HepG2 (cell line): ENCODE measurements at regions not wholly inside any gene's neighbourhood (a gene's known extent, or its start where the extent isn't known, plus 50 kb on each side); places are given as distances from the start of the nearest gene placed in this dataset.

Experiments used
- ATAC-seq: fragments of 200-7000 bp; cut with Tn5 transposase; 3 replicates; pipeline ENCODE4 v1.9.1; 2020; ENCODE audit warnings: mild to moderate bottlenecking, moderate library complexity
- BruUV-seq: library from RNA; stranded (reverse); fragments of 400-500 nt; replicated peaks from 2 replicates; lab custom pipeline; 2021; lab: Mats Ljungman, UMichigan
- CTCF ChIA-PET: fragments of 300-600 bp; formaldehyde crosslinking; extraction: SDS; loops from one replicate; lab custom pipeline; 2021; ENCODE audit warnings: low total read pairs, inconsistent platforms, low intra/inter-chr PET ratio; lab: Yijun Ruan, JAX
- POLR2A ChIA-PET: fragments of 350-600 bp; sonication (Branson Sonifier 250); formaldehyde crosslinking; loops from one replicate; lab custom pipeline; 2020; ENCODE audit warnings: antibody characterized with exemption, inconsistent platforms; lab: Yijun Ruan, JAX
- DNase-seq: peaks from one replicate; pipeline ENCODE4 v3.0.0-alpha.2; 2015; ENCODE audit warnings: low spot score
- FAIRE-seq: peaks from 3 replicates; lab custom pipeline; 2011; peaks lifted over from hg19 to GRCh38; lab: Jason Lieb, UNC
- H2AFZ ChIP-seq: one replicate; pipeline ENCODE4 v1.6.1; 2011; ENCODE audit warnings: low read length, inconsistent platforms
- H3K27ac ChIP-seq: fragments of 300-600 bp; 3 replicates; pipeline ENCODE4 v1.8.0; 2011; ENCODE audit warnings: mixed run types, mild to moderate bottlenecking, mixed read lengths, low read length, inconsistent platforms; ENCODE audit not compliant: insufficient read depth; ENCODE audit errors: extremely low read length
- H3K27me3 ChIP-seq, 2 experiments: fragments of 200-600 bp in 1 of 2; 2 replicates in 1 of 2; 3 replicates in 1 of 2; pipeline versions ENCODE4 v1.6.0 to v1.8.0; 2011; ENCODE audit warnings: low read length in 2 of 2, mild to moderate bottlenecking in 2 of 2, moderate library complexity in 2 of 2, inconsistent platforms in 1 of 2; ENCODE audit not compliant: insufficient read depth in 2 of 2, control insufficient read depth in 1 of 2
- H3K36me3 ChIP-seq, 2 experiments: fragments of 200-600 bp in 1 of 2; replicated peaks in 1 of 2; 2 replicates in 1 of 2; 3 replicates in 1 of 2; pipeline versions ENCODE4 v1.5.1 to v1.8.0; 2011; ENCODE audit warnings: low read length in 2 of 2, inconsistent platforms in 1 of 2; ENCODE audit not compliant: insufficient read depth in 2 of 2, control insufficient read depth in 1 of 2
- H3K4me1 ChIP-seq: 2 replicates; pipeline ENCODE4 v1.5.1; 2012; ENCODE audit warnings: low read length, inconsistent platforms; ENCODE audit not compliant: insufficient read depth
- H3K4me2 ChIP-seq: 2 replicates; pipeline ENCODE4 v1.6.0; 2011; ENCODE audit warnings: low read depth, low read length, inconsistent platforms
- H3K4me3 ChIP-seq, 3 experiments: fragments of 200-600 bp in 1 of 3; sonication (generic), shearing (Covaris generic) in 1 of 3; replicated peaks in 1 of 3; 2 replicates each; pipeline ENCODE4 v1.5.1; 2011 to 2016; ENCODE audit warnings: low read length in 3 of 3, inconsistent platforms in 2 of 3, low read depth in 2 of 3, mild to moderate bottlenecking in 2 of 3, control low read depth in 1 of 3, mixed read lengths in 1 of 3; ENCODE audit not compliant: insufficient read depth in 1 of 3
- H3K79me2 ChIP-seq: one replicate; pipeline ENCODE4 v1.6.1; 2011; ENCODE audit warnings: low read length, inconsistent platforms; ENCODE audit not compliant: insufficient read depth
- H3K9ac ChIP-seq: 2 replicates; pipeline ENCODE4 v1.6.0; 2011; ENCODE audit warnings: mild to moderate bottlenecking, low read depth, low read length, inconsistent platforms; ENCODE audit not compliant: insufficient read depth
- H3K9me3 ChIP-seq: 2 replicates; pipeline ENCODE4 v1.5.1; 2012; ENCODE audit warnings: mild to moderate bottlenecking, low read length
- H4K20me1 ChIP-seq: 2 replicates; pipeline ENCODE4 v1.6.0; 2011; ENCODE audit warnings: inconsistent platforms, mild to moderate bottlenecking, low read length, moderate library complexity; ENCODE audit not compliant: insufficient read depth
- ELF3 ChIP-seq: IDR thresholded peaks from 2 replicates; pipeline ENCODE4 v1.6.1; 2016; ENCODE audit warnings: missing genetic modification reagents, missing compliant biosample characterization
- KLF16 ChIP-seq, 2 experiments: sonication (generic) in 1 of 2; formaldehyde crosslinking in 1 of 2; IDR thresholded peaks; 2 replicates each; pipeline versions ENCODE4 v1.6.1 to v1.8.0; 2016 to 2023; ENCODE audit warnings: missing genetic modification reagents in 2 of 2, missing compliant biosample characterization in 1 of 2
- MTA1 ChIP-seq: sonication (generic); formaldehyde crosslinking; IDR thresholded peaks from 2 replicates; pipeline ENCODE4 v1.4.0; 2020; ENCODE audit warnings: missing genetic modification reagents, mild to moderate bottlenecking, borderline replicate concordance
- PLRG1 ChIP-seq: fragments of 450-650 bp; conservative IDR thresholded peaks from 2 replicates; pipeline ENCODE4 v1.6.1; 2016
- TAF15 ChIP-seq: fragments of 200-400 bp; formaldehyde crosslinking; IDR thresholded peaks from one replicate; pipeline ENCODE4 v1.6.1; 2018; ENCODE audit warnings: mild to moderate bottlenecking, low read depth, low read length; ENCODE audit not compliant: poor library complexity, severe bottlenecking
- ZBTB26 ChIP-seq: IDR thresholded peaks from 2 replicates; pipeline ENCODE4 v1.6.1; 2016; ENCODE audit warnings: missing compliant biosample characterization, missing genetic modification reagents, borderline replicate concordance
- ZNF124 ChIP-seq: sonication (generic); formaldehyde crosslinking; IDR thresholded peaks from 2 replicates; pipeline ENCODE4 v1.4.0; 2020; ENCODE audit warnings: missing genetic modification reagents
- ZNF362 ChIP-seq: sonication (generic); formaldehyde crosslinking; IDR thresholded peaks from 2 replicates; pipeline ENCODE4 v1.4.0; 2020; ENCODE audit warnings: missing genetic modification reagents, mild to moderate bottlenecking, borderline replicate concordance
- ZNF432 ChIP-seq: sonication (generic); formaldehyde crosslinking; IDR thresholded peaks from 2 replicates; pipeline ENCODE4 v1.5.0; 2020; ENCODE audit warnings: missing genetic modification reagents, mild to moderate bottlenecking, borderline replicate concordance
- ZNF441 ChIP-seq: sonication (generic); formaldehyde crosslinking; IDR thresholded peaks from 2 replicates; pipeline ENCODE4 v1.7.0; 2021; ENCODE audit warnings: missing genetic modification reagents, borderline replicate concordance
- ZNF563 ChIP-seq: sonication (generic); formaldehyde crosslinking; IDR thresholded peaks from 2 replicates; pipeline ENCODE4 v1.8.0; 2022; ENCODE audit warnings: mild to moderate bottlenecking, moderate library complexity, missing genetic modification reagents
- ZNF589 ChIP-seq: sonication (generic); formaldehyde crosslinking; conservative IDR thresholded peaks from 2 replicates; pipeline ENCODE4 v1.8.0; 2022; ENCODE audit warnings: mild to moderate bottlenecking, moderate library complexity, missing genetic modification reagents
- ZNF768 ChIP-seq: sonication (generic); formaldehyde crosslinking; IDR thresholded peaks from 2 replicates; pipeline ENCODE4 v1.4.0; 2020; ENCODE audit warnings: missing genetic modification reagents
- ZNF770 ChIP-seq: sonication (generic); formaldehyde crosslinking; IDR thresholded peaks from 2 replicates; pipeline ENCODE4 v1.5.0; 2020; ENCODE audit warnings: mild to moderate bottlenecking, missing genetic modification reagents
- WGBS: methylation state at CpG from one replicate; pipeline ENCODE4 v1.1.6; 2017; ENCODE audit warnings: low lambda C conversion rate; 5-methylcytosine and 5-hydroxymethylcytosine counted together
- in situ Hi-C: cut with HindIII; loops from 2 replicates; pipeline ENCODE4 v1.10.0; 2017; ENCODE audit warnings: low pct_unique_long_range_greater_than_20kb; ENCODE audit not compliant: extremely low pct_ligation_motif_present
- intact Hi-C: fragments of 100-400 bp; cut with micrococcal nuclease; formaldehyde crosslinking; loops from one replicate; pipeline ENCODE4 v1.10.0; 2022; ENCODE audit not compliant: unreplicated experiment

GRCh38 chrX:42093756-42094155, 170.4 kb upstream of the CASK start:
- no TSS peak for BruUV-seq
- Histone ChIP-seq H3K27me3 (no peaks in the 10 kb centered on the region), H2AFZ (no peak overlapping the region), H3K36me3 (no peaks in the 10 kb centered on the region), H3K27ac (no peak overlapping the region), H4K20me1 (no peaks in the 10 kb centered on the region), H3K4me1 (peaks cover 14% of the 10 kb centered on the region), H3K79me2 (no peaks in the 10 kb centered on the region), H3K4me2 (peak overlapping the region; percentile 23; the same call in 1 of the 2 replicates), H3K4me3 (no peak overlapping the region; a peak in 1 of 6 replicates), H3K9ac (no peak overlapping the region), H3K9me3 (no peaks in the 10 kb centered on the region)
- POLR2A ChIA-PET, result no interaction called here
- TF ChIP-seq KLF16 (CRISPR knock-in tag; IDR thresholded peaks at IDR 0.05), result no peak
- TF ChIP-seq PLRG1, result no peak
- no peak for TF ChIP-seq MTA1 (CRISPR knock-in tag)
- TF ChIP-seq ZNF563 (CRISPR knock-in tag), result no peak
- no peak for TF ChIP-seq ZNF432 (CRISPR knock-in tag)
- TF ChIP-seq ZBTB26 (CRISPR knock-in tag), result no peak
- no peak for TF ChIP-seq ZNF124 (CRISPR knock-in tag)
- no peak for TF ChIP-seq ZNF770
- no peak for TF ChIP-seq ZNF589 (CRISPR knock-in tag)
- no peak for TF ChIP-seq ELF3 (CRISPR knock-in tag)
- no peak for TF ChIP-seq TAF15
- no peak for TF ChIP-seq ZNF441 (CRISPR knock-in tag)
- TF ChIP-seq ZNF362, result no peak
- no peak for TF ChIP-seq ZNF768 (CRISPR knock-in tag)
- in situ Hi-C loops, result no loop called here
- CTCF ChIA-PET, result no interaction called here
- no peak for DNase-seq
- no peak for ATAC-seq
- intact Hi-C loops, result no loop called here
- no peak for FAIRE-seq
- WGBS, result 0% methylated on average over 5 of the region's 6 CpGs
